ENCODE measurements at regions not wholly inside any gene's neighbourhood (a gene's known extent, or its start where the extent isn't known, plus 50 kb on each side); places are given as distances from the start of the nearest gene placed in this dataset.

GRCh38 chr10:36094096-36094495 is 452.0 kb upstream of the FZD8 start:
- Mint-ChIP-seq H3K36me3 (ENCODE audit: low read depth) (no peaks in the 10 kb centered on the region), H3K27me3 (no peaks in the 10 kb centered on the region), H3K9me3 (peaks cover 4% of the 10 kb centered on the region), H3K4me3 (no peak overlapping the region), H3K27ac (no peak overlapping the region), H3K4me1 (no peaks in the 10 kb centered on the region)
- ChIA-PET POLR2A (no interaction called here), CTCF (no interaction called here)
- intact Hi-C loops (cut with micrococcal nuclease): loop anchor here (10.0 kb wide), 1 partner anchor 61 kb away; no protein-coding TSS in a partner anchor
- DNase-seq: no peak
- ATAC-seq (ENCODE audit: low read depth): no peak
- no peak for TF ChIP-seq CTCF (IDR thresholded peaks at IDR 0.05)

GRCh38 chr10:36092116-36092515 is 450.0 kb upstream of the FZD8 start:
- DNase-seq (no peak), ATAC-seq (ENCODE audit: low read depth) (no peak)
- intact Hi-C loops (cut with micrococcal nuclease): loop anchor here (10.0 kb wide), 1 partner anchor 63 kb away; no protein-coding TSS in a partner anchor
- ChIA-PET CTCF (no interaction called here), POLR2A (no interaction called here)
- Mint-ChIP-seq H3K4me3 (no peak overlapping the region), H3K27ac (no peak overlapping the region), H3K27me3 (no peaks in the 10 kb centered on the region), H3K9me3 (peaks cover 3% of the 10 kb centered on the region), H3K36me3 (ENCODE audit: low read depth) (no peaks in the 10 kb centered on the region), H3K4me1 (no peaks in the 10 kb centered on the region)
- no peak for TF ChIP-seq CTCF (IDR thresholded peaks at IDR 0.05)

GRCh38 chr10:36091007-36091406 is 448.9 kb upstream of the FZD8 start:
- Mint-ChIP-seq H3K27me3 (no peaks in the 10 kb centered on the region), H3K4me3 (no peak overlapping the region), H3K36me3 (ENCODE audit: low read depth) (no peaks in the 10 kb centered on the region), H3K9me3 (peaks cover 3% of the 10 kb centered on the region), H3K27ac (no peak overlapping the region), H3K4me1 (no peaks in the 10 kb centered on the region)
- CTCF ChIA-PET: no interaction called here
- ATAC-seq (ENCODE audit: low read depth): no peak
- POLR2A ChIA-PET: no interaction called here
- no peak for DNase-seq
- intact Hi-C loops (cut with micrococcal nuclease): loop anchor here (10.0 kb wide), 1 partner anchor 64 kb away; no protein-coding TSS in a partner anchor
- no peak for TF ChIP-seq CTCF (IDR thresholded peaks at IDR 0.05)

GRCh38 chr10:36089790-36090440 is 447.8 kb upstream of the FZD8 start:
- Mint-ChIP-seq H3K4me3 (no peak overlapping the region), H3K27me3 (no peaks in the 10 kb centered on the region), H3K36me3 (ENCODE audit: low read depth) (no peaks in the 10 kb centered on the region), H3K4me1 (no peaks in the 10 kb centered on the region), H3K9me3 (peaks cover 3% of the 10 kb centered on the region), H3K27ac (no peak overlapping the region)
- ATAC-seq (ENCODE audit: low read depth) (no peak), DNase-seq (no peak)
- POLR2A ChIA-PET: no interaction called here
- CTCF ChIA-PET: no interaction called here
- intact Hi-C loops (cut with micrococcal nuclease): loop anchor here (10.0 kb wide), 1 partner anchor 65 kb away; no protein-coding TSS in a partner anchor
- no peak for TF ChIP-seq CTCF (IDR thresholded peaks at IDR 0.05)

GRCh38 chr10:36087006-36088005 is 445.2 kb upstream of the FZD8 start:
- Mint-ChIP-seq H3K9me3 (no peaks in the 10 kb centered on the region), H3K4me3 (no peak overlapping the region), H3K27me3 (no peaks in the 10 kb centered on the region), H3K27ac (no peak overlapping the region), H3K36me3 (ENCODE audit: low read depth) (no peaks in the 10 kb centered on the region), H3K4me1 (no peaks in the 10 kb centered on the region)
- intact Hi-C loops (cut with micrococcal nuclease): no loop called here
- ChIA-PET POLR2A (no interaction called here), CTCF (no interaction called here)
- DNase-seq (no peak), ATAC-seq (ENCODE audit: low read depth) (no peak)
- no peak for TF ChIP-seq CTCF (IDR thresholded peaks at IDR 0.05)
